SK-N-DZ (cell line): ENCODE measurements at regions not wholly inside any gene's neighbourhood (a gene's known extent, or its start where the extent isn't known, plus 50 kb on each side); places are given as distances from the start of the nearest gene placed in this dataset.
A peak's percentile ranks its signal among the peaks of the same experiment; 100 is the strongest.
"Not testable (repeated sequence)": the region's sequence is repeated elsewhere in the genome, so short reads cannot be mapped to it uniquely, and the experiment has no call there.

Experiments used
- DNase-seq: peaks from one replicate; pipeline ENCODE4 v3.0.0-alpha.2; 2015; ENCODE audit warnings: low spot score

- no peak for DNase-seq
Measured at GRCh38 chr13:61144301-61144700, 271.3 kb downstream of the PCDH20 start.

GRCh38 chr13:61142506-61142905, 273.1 kb downstream of the PCDH20 start:
- no peak for DNase-seq

- DNase-seq = no peak
Measured at GRCh38 chr13:61138857-61139256, 276.8 kb downstream of the PCDH20 start.

GRCh38 chr13:61136515-61136914, 279.1 kb downstream of the PCDH20 start:
- DNase-seq = no peak

- no peak for DNase-seq
Measured at GRCh38 chr13:61136093-61136492, 279.6 kb downstream of the PCDH20 start.

- no peak for DNase-seq
Measured at GRCh38 chr13:61135583-61135982, 280.1 kb downstream of the PCDH20 start.

GRCh38 chr13:61128850-61129645, 286.6 kb downstream of the PCDH20 start:
- DNase-seq = no peak

GRCh38 chr13:61123538-61124289, 291.9 kb downstream of the PCDH20 start:
- DNase-seq = no peak

- no peak for DNase-seq
Measured at GRCh38 chr13:61113140-61113658, 302.4 kb downstream of the PCDH20 start.

GRCh38 chr13:61111529-61111928, 304.1 kb downstream of the PCDH20 start:
- peak; percentile 73 for DNase-seq

GRCh38 chr13:61110732-61111131, 304.9 kb downstream of the PCDH20 start:
- DNase-seq = peak; percentile 85

- no peak for DNase-seq
Measured at GRCh38 chr13:61109741-61110140, 305.9 kb downstream of the PCDH20 start.

- peak; percentile 89 for DNase-seq
Measured at GRCh38 chr13:61107989-61108388, 307.7 kb downstream of the PCDH20 start.

GRCh38 chr13:61095885-61096284, 319.8 kb downstream of the PCDH20 start:
- DNase-seq = no peak

GRCh38 chr13:61094865-61095264, 320.8 kb downstream of the PCDH20 start:
- no peak for DNase-seq

- DNase-seq = not testable (repeated sequence)
Measured at GRCh38 chr13:61089894-61090293, 325.8 kb downstream of the PCDH20 start.

GRCh38 chr13:61086087-61086486, 329.6 kb downstream of the PCDH20 start:
- no peak for DNase-seq

- no peak for DNase-seq
Measured at GRCh38 chr13:61084988-61085387, 330.7 kb downstream of the PCDH20 start.

GRCh38 chr13:61078976-61079770, 336.5 kb downstream of the PCDH20 start:
- no peak for DNase-seq

- DNase-seq = no peak
Measured at GRCh38 chr13:61052175-61052574, 363.5 kb downstream of the PCDH20 start.

GRCh38 chr13:61045251-61045650, 370.4 kb downstream of the PCDH20 start:
- no peak for DNase-seq

- DNase-seq = no peak
Measured at GRCh38 chr13:61040181-61040580, 375.5 kb downstream of the PCDH20 start.
